Naive B cell (primary cell): ENCODE measurements at regions not wholly inside any gene's neighbourhood (a gene's known extent, or its start where the extent isn't known, plus 50 kb on each side); places are given as distances from the start of the nearest gene placed in this dataset.

Source experiments
- ATAC-seq, 2 donors: fragments of 150-1000 bp; cut with Tn5 transposase; 2 replicates each; pipeline ENCODE4 v1.10.0; 2021; ENCODE audit warnings: low read depth in 2 of 2, mild to moderate bottlenecking in 2 of 2, moderate library complexity in 2 of 2
- DNase-seq: peaks from one replicate; pipeline ENCODE4 v3.0.0; 2022
- H3K27ac Mint-ChIP-seq, 6 donors: one replicate each; pipeline ENCODE4 v1.8.0; 2020 to 2022; ENCODE audit warnings: mild to moderate bottlenecking in 6 of 6, mixed read lengths in 6 of 6, moderate library complexity in 5 of 6, inconsistent platforms in 2 of 6
- H3K27me3 Mint-ChIP-seq, 3 donors: one replicate each; pipeline ENCODE4 v1.8.0; 2021 to 2022; ENCODE audit warnings: mixed read lengths in 3 of 3, mild to moderate bottlenecking in 1 of 3
- H3K36me3 Mint-ChIP-seq, 2 donors: one replicate each; pipeline ENCODE4 v1.8.0; 2020 to 2022; ENCODE audit warnings: mixed read lengths in 2 of 2, inconsistent platforms in 1 of 2, mild to moderate bottlenecking in 1 of 2
- H3K4me1 Mint-ChIP-seq, 3 donors: one replicate each; pipeline ENCODE4 v1.8.0; 2020 to 2022; ENCODE audit warnings: mixed read lengths in 3 of 3, inconsistent platforms in 1 of 3, mild to moderate bottlenecking in 1 of 3, moderate library complexity in 1 of 3
- H3K4me3 Mint-ChIP-seq, 8 donors: one replicate each; pipeline ENCODE4 v1.8.0; 2020 to 2022; ENCODE audit warnings: mild to moderate bottlenecking in 8 of 8, mixed read lengths in 8 of 8, moderate library complexity in 8 of 8, inconsistent platforms in 2 of 8
- H3K9me3 Mint-ChIP-seq, 7 donors: one replicate each; pipeline ENCODE4 v1.8.0; 2020 to 2022; ENCODE audit warnings: mixed read lengths in 7 of 7, mild to moderate bottlenecking in 5 of 7, inconsistent platforms in 2 of 7, moderate library complexity in 1 of 7

DNA sequence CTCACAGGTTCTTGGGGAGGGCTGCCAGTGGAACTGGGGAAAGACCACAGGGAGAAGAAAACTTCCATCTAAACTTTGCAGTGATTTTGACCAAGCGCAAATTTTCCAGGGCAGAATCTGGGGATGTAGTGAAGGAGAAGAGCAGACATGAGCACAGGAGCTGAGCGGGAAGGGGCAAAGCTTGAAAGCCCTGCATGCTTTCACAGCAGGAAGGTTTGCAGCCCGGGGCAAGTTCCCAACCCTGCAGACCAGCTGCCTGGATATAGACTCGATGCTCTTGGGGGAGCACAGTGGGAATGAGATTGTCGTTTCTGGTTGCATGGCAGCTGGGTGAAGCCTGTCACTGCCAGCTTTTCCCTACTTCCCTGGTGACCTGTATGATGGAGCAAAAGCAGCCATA, 276.8 kb upstream of the RORB start:
- Mint-ChIP-seq H3K9me3 (peaks cover 0 to 7% (median 0%) of the 10 kb centered on the region in 7 donors), H3K27me3 (no peaks in the 10 kb centered on the region), H3K27ac (peak overlapping the region in 1 of 6 donors; percentile 61), H3K4me1 (no peaks in the 10 kb centered on the region), H3K4me3 (no peak overlapping the region), H3K36me3 (no peaks in the 10 kb centered on the region)
- no peak for ATAC-seq
- DNase-seq = no peak

DNA sequence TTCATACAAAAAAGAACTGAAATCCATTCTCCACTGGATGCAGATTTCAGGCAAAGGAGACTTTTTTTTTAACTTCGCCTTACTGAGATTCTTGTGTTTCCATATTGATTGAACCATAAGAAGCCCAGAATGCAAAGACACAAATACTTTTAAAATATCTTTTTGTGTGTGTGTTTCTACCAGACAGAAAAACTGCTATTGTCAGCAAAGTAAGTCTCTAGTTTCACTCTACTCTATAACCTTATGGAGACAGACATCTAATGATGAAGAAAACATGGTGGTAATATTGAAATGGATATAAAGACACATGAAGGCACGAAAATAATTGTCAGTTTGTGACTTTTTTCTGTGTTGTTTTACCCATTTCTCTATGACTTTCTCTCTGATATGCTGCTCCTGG, 260.3 kb upstream of the RORB start:
- no peak overlapping the region for H3K4me3 Mint-ChIP-seq
- no peak for ATAC-seq
- no peak for DNase-seq
- no peaks in the 10 kb centered on the region for H3K4me1 Mint-ChIP-seq
- H3K36me3 Mint-ChIP-seq = no peaks in the 10 kb centered on the region
- peaks cover 5 to 33% (median 9%) of the 10 kb centered on the region in 7 donors for H3K9me3 Mint-ChIP-seq
- no peak overlapping the region for H3K27ac Mint-ChIP-seq
- H3K27me3 Mint-ChIP-seq = no peaks in the 10 kb centered on the region

DNA sequence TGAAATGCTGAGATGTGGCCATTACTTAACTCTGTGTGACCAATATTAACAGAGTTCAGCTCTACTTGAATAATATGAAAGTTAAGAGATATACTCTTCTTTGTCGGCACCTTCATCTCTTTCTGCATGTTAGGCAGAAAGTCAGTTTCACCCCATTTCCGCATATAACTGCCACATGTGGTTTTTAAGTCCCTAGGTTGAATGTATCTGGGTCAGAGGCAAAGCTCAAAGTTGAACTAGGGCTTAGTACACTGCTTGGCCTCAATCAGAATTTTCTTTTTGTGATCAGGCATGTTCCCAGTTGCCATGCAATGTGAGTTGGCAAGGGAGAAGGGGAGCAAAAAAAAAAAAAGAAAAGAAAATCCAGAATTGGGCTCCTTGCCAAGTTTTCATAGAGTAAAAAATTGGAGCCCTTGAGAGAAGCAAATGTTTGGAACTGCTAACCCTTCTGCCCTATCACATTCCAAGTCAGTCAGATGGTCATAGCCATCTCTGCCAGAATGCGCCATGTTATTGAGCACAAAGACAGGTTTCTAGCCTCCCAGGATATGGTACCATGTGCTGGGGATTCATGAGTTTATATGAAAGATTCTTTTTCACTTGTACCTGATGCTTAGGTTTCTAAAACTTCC, 251.2 kb upstream of the RORB start:
- Mint-ChIP-seq H3K27ac (no peak overlapping the region), H3K4me1 (no peaks in the 10 kb centered on the region), H3K36me3 (no peaks in the 10 kb centered on the region), H3K9me3 (peaks cover 0 to 35% (median 12%) of the 10 kb centered on the region in 7 donors), H3K27me3 (no peaks in the 10 kb centered on the region), H3K4me3 (no peak overlapping the region)
- DNase-seq = no peak
- ATAC-seq = no peak

DNA sequence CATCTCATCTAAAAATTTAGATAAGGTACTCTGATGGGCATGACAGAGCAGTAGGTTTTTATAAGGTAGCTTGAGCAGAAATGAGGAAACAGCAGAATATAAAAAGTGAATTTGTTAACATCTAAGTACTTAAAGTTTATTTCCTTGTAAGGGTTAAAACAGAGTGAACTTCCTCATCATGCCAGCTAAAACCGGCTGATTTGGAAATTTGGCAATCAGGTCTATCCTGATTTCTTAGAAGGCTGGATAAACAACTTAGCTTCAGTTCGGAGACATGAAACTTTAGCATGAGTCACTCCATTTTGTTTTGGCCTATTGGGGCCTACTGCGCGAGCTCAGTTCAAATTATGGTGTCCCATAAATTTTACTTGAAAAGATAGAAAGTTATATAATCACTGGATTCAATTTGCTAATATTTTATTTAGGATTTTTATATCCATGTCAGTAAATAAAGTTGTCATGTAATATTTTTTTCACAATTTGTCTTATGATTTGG, 241.6 kb upstream of the RORB start:
- Mint-ChIP-seq H3K4me3 (no peak overlapping the region), H3K4me1 (no peaks in the 10 kb centered on the region), H3K27me3 (no peaks in the 10 kb centered on the region), H3K36me3 (no peaks in the 10 kb centered on the region), H3K9me3 (no peaks in the 10 kb centered on the region), H3K27ac (peak overlapping the region in 1 of 6 donors; percentile 15)
- ATAC-seq (no peak), DNase-seq (no peak)

DNA sequence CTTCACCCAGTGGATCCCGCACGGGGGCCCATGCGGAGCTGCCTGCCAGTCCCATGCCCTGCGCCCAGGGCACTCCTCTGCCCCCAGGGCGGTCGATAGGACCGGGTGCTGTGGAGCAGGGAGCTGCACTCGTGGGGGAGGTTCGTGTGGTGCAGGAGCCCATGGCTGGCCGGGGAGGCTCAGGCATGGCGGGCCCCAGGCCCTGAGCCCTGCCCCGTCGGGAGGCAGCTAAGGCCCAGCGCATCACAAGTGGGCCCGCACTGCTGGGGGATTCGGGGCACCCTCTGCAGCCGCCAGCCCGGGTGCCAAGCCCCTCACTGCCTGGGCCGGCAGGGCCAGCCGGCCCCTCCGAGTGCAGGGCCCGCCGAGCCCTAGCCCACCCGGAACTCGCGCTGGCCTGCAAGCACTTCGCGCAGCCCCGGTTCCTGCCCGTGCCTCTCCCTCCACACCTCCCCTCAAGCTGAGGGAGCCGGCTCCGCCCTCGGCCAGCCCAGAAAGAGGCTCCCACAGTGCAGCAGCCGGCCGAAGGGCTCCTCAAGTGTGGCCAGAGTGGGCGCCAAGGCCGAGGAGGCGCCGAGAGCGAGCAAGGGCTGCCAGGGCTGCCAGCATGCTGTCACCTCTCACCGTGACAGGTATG, 221.1 kb upstream of the RORB start:
- H3K27ac Mint-ChIP-seq = no peak overlapping the region
- H3K36me3 Mint-ChIP-seq = no peaks in the 10 kb centered on the region
- H3K4me3 Mint-ChIP-seq = no peak overlapping the region

DNA sequence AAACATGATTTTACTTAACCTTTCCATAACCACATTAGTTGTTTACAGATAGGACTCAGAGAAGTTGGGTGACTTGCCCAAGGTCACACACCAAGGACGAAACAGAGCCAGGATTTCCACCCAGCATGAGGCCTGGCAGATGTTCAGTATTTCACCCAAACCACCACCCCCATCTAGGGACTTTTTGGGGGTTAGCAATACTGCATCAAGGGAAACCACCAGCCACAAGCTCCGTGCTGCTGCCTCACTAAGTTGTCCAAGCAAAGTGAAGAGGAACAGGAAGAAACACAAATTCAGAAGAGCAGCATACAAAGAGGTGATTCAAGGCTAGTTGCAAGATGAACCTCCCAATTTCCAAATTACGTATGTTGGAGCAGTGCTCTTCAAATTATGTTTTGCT, 219.6 kb upstream of the RORB start:
- Mint-ChIP-seq H3K27me3 (no peaks in the 10 kb centered on the region), H3K4me3 (peak overlapping the region in 1 of 8 donors; percentile 4), H3K36me3 (no peaks in the 10 kb centered on the region), H3K4me1 (peaks cover 0 to 7% (median 0%) of the 10 kb centered on the region in 3 donors), H3K27ac (peak overlapping the region in 1 of 6 donors; percentile 7), H3K9me3 (peaks cover 0 to 9% (median 0%) of the 10 kb centered on the region in 7 donors)
- ATAC-seq (peak in 1 of 2 donors; percentile 56), DNase-seq (peak; percentile 9)

More for the DNA sequence above, 221.1 kb upstream of the RORB start:
- ATAC-seq (no peak), DNase-seq (no peak)
- Mint-ChIP-seq H3K4me1 (peaks cover 0 to 4% (median 0%) of the 10 kb centered on the region in 3 donors), H3K9me3 (peaks cover 0 to 9% (median 0%) of the 10 kb centered on the region in 7 donors), H3K27me3 (no peaks in the 10 kb centered on the region)

DNA sequence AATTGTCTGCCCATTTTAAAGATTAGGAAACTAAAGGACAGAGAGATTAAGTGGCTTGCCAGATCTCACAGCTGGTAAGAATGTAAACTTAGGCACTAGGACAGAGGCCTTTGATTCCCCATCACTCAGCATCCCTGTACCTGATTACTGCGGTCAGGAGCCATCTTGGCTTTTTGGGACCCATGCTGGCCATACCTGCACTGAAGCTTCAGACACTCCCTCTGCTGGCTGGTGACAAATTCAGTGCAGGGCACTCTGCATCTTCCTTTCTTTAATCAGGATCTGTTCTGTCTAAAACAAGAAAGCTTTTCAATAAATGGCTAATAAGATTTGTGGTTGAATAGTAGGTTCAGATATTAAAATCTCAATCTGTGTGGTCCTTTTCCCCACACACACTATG, 215.5 kb upstream of the RORB start:
- DNase-seq (no peak), ATAC-seq (no peak)
- Mint-ChIP-seq H3K4me1 (peaks cover 0 to 8% (median 0%) of the 10 kb centered on the region in 3 donors), H3K9me3 (peaks cover 0 to 4% (median 0%) of the 10 kb centered on the region in 7 donors), H3K27me3 (no peaks in the 10 kb centered on the region), H3K36me3 (no peaks in the 10 kb centered on the region), H3K4me3 (no peak overlapping the region), H3K27ac (peak overlapping the region in 1 of 6 donors; percentile 41)

DNA sequence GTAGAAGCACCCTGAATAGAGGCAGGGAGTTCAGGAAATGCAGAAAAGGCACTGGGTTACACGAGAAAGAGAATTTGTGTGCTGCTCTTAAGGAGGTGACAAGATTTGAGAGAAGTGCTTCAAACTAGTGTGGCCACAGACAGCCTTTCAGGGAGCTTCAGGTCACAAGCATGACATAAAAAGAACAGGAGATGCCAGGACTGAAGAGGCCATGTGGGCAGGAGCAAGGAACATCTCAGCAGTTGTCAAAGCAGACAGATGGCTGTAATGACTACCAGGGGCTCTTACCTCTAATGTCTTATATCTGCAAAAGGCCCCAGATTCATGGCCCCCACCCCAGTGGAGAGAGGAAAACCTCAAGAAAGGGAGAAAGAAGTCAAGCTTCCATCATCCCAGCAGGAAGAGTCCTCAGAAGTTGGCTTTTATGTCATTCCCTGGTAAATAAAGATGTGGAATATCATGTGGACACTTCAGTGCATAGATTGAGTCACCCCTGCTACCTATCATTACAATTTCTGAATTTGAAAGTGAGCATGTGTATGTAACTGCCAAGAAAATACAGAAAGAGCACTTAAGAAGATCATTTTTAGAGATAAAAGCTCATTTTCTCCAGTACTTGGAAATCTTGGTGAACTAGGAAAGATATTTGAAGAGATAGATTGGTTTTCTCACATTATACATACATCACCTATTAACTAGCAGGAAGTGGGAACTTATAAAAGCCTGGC, 214.4 kb upstream of the RORB start:
- Mint-ChIP-seq H3K9me3 (peaks cover 0 to 4% (median 0%) of the 10 kb centered on the region in 7 donors), H3K27ac (peak overlapping the region in 2 of 6 donors; percentile 44 to 69), H3K36me3 (no peaks in the 10 kb centered on the region), H3K4me3 (no peak overlapping the region), H3K27me3 (no peaks in the 10 kb centered on the region), H3K4me1 (peaks cover 0 to 5% (median 0%) of the 10 kb centered on the region in 3 donors)
- ATAC-seq (no peak), DNase-seq (no peak)

DNA sequence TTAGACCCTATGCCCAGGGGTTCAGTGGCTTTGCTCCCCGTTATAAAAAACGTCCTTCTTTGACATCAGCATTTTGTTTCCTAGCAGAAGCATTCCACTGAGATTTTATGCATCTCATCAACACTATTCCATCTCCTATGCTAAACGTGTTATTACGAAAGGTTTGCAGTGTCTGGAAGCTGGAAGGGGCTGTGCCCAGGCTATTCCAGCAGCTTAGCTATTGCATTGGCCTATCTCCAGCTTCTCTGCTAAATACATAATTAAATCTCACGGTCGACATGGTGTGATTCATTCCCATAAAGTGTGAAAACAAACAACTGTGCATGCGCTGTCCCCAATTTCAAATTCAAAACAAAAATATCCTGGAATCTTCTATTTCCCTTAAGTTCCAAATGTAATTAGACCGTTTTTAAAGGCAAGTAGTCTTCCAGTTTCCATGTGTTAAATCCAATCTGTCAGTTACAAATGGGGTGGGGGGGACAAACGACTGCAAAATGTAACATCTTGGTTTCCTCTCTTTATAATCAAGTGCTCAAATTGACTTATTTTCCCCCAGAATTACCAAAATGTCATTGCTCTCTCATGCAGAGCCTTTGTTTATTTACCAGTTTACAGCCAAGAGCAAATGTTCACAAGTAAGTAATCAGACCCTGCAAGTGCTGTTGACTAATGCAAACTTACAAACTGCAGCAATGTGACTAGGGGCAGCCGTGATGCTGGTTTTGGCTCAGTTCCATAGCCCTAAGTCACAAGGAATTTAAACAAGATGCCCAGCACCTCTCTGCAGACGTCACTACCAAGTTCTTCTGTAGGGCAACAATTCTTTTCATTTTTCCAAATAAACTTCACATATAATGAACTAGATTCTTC, 212.3 kb upstream of the RORB start:
- ATAC-seq = no peak
- Mint-ChIP-seq H3K27ac (no peak overlapping the region), H3K27me3 (no peaks in the 10 kb centered on the region), H3K4me3 (no peak overlapping the region), H3K9me3 (peaks cover 0 to 1% (median 0%) of the 10 kb centered on the region in 7 donors), H3K4me1 (peaks cover 0 to 5% (median 0%) of the 10 kb centered on the region in 3 donors), H3K36me3 (no peaks in the 10 kb centered on the region)
- no peak for DNase-seq

DNA sequence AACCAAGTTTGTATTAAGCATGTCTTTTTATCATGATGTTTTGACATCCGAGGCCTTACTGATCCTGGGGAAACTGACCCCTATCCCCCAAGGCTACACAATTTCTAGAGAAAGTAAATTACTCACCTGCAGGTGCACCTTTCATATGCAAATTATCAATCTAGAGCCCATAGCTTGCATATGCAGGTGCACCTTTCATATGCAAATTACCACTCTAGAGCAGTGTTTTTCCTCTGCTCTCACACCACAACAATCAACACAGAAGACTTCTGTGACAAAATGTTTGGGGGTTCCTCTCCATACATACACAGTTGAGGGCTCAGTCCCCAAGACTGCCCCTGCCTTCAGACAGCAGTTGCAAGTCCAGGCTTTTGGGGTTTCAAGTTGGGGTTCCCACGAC, 203.7 kb upstream of the RORB start:
- H3K27me3 Mint-ChIP-seq = peaks cover 0 to 4% (median 0%) of the 10 kb centered on the region in 3 donors
- ATAC-seq = no peak
- H3K4me1 Mint-ChIP-seq = no peaks in the 10 kb centered on the region
- no peak overlapping the region for H3K4me3 Mint-ChIP-seq
- H3K27ac Mint-ChIP-seq = no peak overlapping the region
- no peaks in the 10 kb centered on the region for H3K36me3 Mint-ChIP-seq
- no peak for DNase-seq
- H3K9me3 Mint-ChIP-seq = no peaks in the 10 kb centered on the region

DNA sequence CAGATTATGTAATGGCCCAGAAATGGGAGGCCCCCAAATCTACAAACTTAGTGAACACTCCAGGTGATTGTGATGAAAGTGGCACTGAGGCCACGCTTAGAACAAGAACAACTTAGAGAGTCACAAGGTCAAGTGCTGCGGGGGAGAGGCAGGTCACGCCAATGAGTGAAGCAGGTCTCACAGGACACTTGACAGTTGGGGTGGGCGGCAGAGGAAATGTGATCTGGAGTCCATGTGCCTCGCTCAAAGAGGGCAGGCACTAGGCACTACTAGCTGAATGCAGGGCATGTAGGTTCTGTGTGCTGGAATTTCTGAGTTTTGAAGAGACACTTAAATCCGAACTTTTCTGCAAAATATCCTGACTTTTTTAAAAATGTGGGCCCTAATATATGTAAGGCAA, 193.2 kb upstream of the RORB start:
- no peak overlapping the region for H3K27ac Mint-ChIP-seq
- H3K36me3 Mint-ChIP-seq = no peaks in the 10 kb centered on the region
- no peaks in the 10 kb centered on the region for H3K9me3 Mint-ChIP-seq
- H3K27me3 Mint-ChIP-seq = no peaks in the 10 kb centered on the region
- H3K4me1 Mint-ChIP-seq = no peaks in the 10 kb centered on the region
- ATAC-seq = no peak
- no peak for DNase-seq
- H3K4me3 Mint-ChIP-seq = no peak overlapping the region

DNA sequence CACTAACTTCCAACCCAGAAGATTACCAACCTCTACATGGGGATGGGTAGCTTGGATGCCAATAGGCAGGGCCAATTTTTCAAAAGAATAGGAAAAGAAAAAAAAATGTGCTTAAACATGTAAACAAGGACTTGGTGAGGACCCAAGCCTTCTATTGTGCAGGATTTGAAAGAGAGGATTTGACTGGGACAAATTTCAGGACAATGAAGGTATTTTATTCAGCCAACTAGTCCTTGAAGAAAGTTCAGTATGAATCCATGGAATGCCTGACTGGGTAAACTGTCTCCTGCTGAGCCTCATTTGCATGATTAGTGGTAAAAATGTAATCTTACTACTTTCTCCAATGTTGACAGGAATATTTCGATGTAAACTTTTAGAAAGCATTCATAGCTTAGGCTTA, 192.5 kb upstream of the RORB start:
- no peaks in the 10 kb centered on the region for H3K4me1 Mint-ChIP-seq
- no peak overlapping the region for H3K4me3 Mint-ChIP-seq
- no peaks in the 10 kb centered on the region for H3K27me3 Mint-ChIP-seq
- no peak overlapping the region for H3K27ac Mint-ChIP-seq
- H3K9me3 Mint-ChIP-seq = no peaks in the 10 kb centered on the region
- ATAC-seq (no peak), DNase-seq (no peak)
- H3K36me3 Mint-ChIP-seq = no peaks in the 10 kb centered on the region

DNA sequence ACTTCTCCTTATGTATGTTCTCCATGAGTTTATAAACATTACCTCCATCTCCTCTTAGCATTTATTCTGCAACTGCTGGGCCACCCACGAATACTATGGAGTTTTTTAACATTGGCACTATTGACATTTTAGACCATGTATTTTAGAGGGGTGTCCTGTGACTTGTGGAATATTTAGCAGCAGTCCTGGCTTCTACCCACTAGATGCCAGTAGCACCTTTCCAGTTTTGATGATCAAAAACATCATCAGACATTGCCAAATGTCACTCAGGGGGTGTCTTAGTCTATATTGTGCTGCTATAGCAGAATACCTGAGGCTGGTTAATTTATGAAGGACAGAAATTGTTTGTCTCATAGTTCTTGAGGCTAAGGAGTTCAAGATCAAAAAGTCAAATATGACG, 187.5 kb upstream of the RORB start:
- peaks cover 0 to 11% (median 6%) of the 10 kb centered on the region in 7 donors for H3K9me3 Mint-ChIP-seq
- no peak overlapping the region for H3K27ac Mint-ChIP-seq
- DNase-seq (no peak), ATAC-seq (no peak)
- H3K27me3 Mint-ChIP-seq = no peaks in the 10 kb centered on the region
- no peak overlapping the region for H3K4me3 Mint-ChIP-seq
- no peaks in the 10 kb centered on the region for H3K36me3 Mint-ChIP-seq
- no peaks in the 10 kb centered on the region for H3K4me1 Mint-ChIP-seq
